Neural cell (in vitro differentiated cells): ENCODE measurements at regions not wholly inside any gene's neighbourhood (a gene's known extent, or its start where the extent isn't known, plus 50 kb on each side); places are given as distances from the start of the nearest gene placed in this dataset.

Source experiments
- H2AFZ ChIP-seq: fragments of 200-600, 300-800 bp; sonication (generic), shearing (Covaris generic); 2 replicates; pipeline ENCODE4 v1.6.0; 2014; ENCODE audit warnings: low read depth, mild to moderate bottlenecking, antibody characterized with exemption, low read length, moderate library complexity
- H3F3A ChIP-seq: fragments of 200-600 bp; shearing (Covaris generic); 2 replicates; pipeline ENCODE4 v1.6.1; 2016; ENCODE audit warnings: mild to moderate bottlenecking, moderate library complexity, mixed read lengths, antibody characterized with exemption, low read length; ENCODE audit not compliant: insufficient read depth, poor library complexity, severe bottlenecking
- H3K27ac ChIP-seq: fragments of 200-600, 300-800 bp; sonication (generic), shearing (Covaris generic); 2 replicates; pipeline ENCODE4 v1.5.1; 2014; ENCODE audit warnings: mild to moderate bottlenecking, low read length, moderate library complexity
- H3K27me3 ChIP-seq: fragments of 300-800, 200-600 bp; sonication (generic), shearing (Covaris generic); 2 replicates; pipeline ENCODE4 v1.6.0; 2014; ENCODE audit warnings: mild to moderate bottlenecking, low read depth, low read length, moderate library complexity; ENCODE audit not compliant: insufficient read depth
- H3K36me3 ChIP-seq: fragments of 300-800, 200-600 bp; sonication (generic), shearing (Covaris generic); 2 replicates; pipeline ENCODE4 v1.5.1; 2014; ENCODE audit warnings: mild to moderate bottlenecking, antibody characterized with exemption, low read length, moderate library complexity; ENCODE audit not compliant: insufficient read depth
- H3K4me2 ChIP-seq: fragments of 300-800, 200-600 bp; sonication (generic), shearing (Covaris generic); 2 replicates; pipeline ENCODE4 v1.6.0; 2014; ENCODE audit warnings: mild to moderate bottlenecking, low read length
- H3K4me3 ChIP-seq: fragments of 300-800, 200-600 bp; sonication (generic), shearing (Covaris generic); 2 replicates; pipeline ENCODE4 v1.5.1; 2014; ENCODE audit warnings: mild to moderate bottlenecking, low read length, moderate library complexity
- H3K79me2 ChIP-seq: fragments of 200-600 bp; shearing (Covaris generic); replicated peaks from 2 replicates; pipeline ENCODE4 v1.6.0; 2014; ENCODE audit warnings: mild to moderate bottlenecking, low read length, moderate library complexity; ENCODE audit not compliant: insufficient read depth
- H3K9ac ChIP-seq: fragments of 300-800, 200-600 bp; sonication (generic), shearing (Covaris generic); 2 replicates; pipeline ENCODE4 v1.6.1; 2016; ENCODE audit warnings: mild to moderate bottlenecking, low read length, mixed read lengths
- H3K9me2 ChIP-seq: fragments of 200-600 bp; shearing (Covaris generic); 2 replicates; pipeline ENCODE4 v1.6.1; 2016; ENCODE audit warnings: mild to moderate bottlenecking, low read length, mixed read lengths; ENCODE audit not compliant: insufficient read depth
- H3K9me3 ChIP-seq: fragments of 200-600, 300-800 bp; sonication (generic), shearing (Covaris generic); 2 replicates; pipeline ENCODE4 v1.6.1; 2016; ENCODE audit warnings: mild to moderate bottlenecking, mixed run types, low read length, moderate library complexity, mixed read lengths
- H4K20me1 ChIP-seq: fragments of 200-600 bp; shearing (Covaris generic); 2 replicates; pipeline ENCODE4 v1.6.1; 2016; ENCODE audit warnings: mild to moderate bottlenecking, mixed run types; ENCODE audit not compliant: insufficient read depth
- EP300 ChIP-seq: fragments of 450-650 bp; conservative IDR thresholded peaks from 2 replicates; pipeline ENCODE4 v1.6.1; 2014; ENCODE audit warnings: antibody characterized with exemption, mild to moderate bottlenecking, moderate library complexity; ENCODE audit not compliant: poor library complexity, severe bottlenecking
- EZH2 ChIP-seq: fragments of 200-600, 300-800 bp; shearing (Covaris generic), sonication (generic); IDR thresholded peaks from 2 replicates; pipeline ENCODE4 v1.6.1; 2014; ENCODE audit warnings: antibody characterized with exemption, low read length, borderline replicate concordance, mild to moderate bottlenecking; ENCODE audit not compliant: insufficient read depth, poor library complexity, severe bottlenecking
- MXI1 ChIP-seq: fragments of 450-650 bp; conservative IDR thresholded peaks from 2 replicates; pipeline ENCODE4 v1.6.1; 2014; ENCODE audit warnings: antibody characterized with exemption, mild to moderate bottlenecking; ENCODE audit not compliant: poor library complexity, severe bottlenecking
- POLR2AphosphoS5 ChIP-seq: IDR thresholded peaks from 2 replicates; pipeline ENCODE4 v1.6.1; 2012
- RAD21 ChIP-seq: fragments of 450-650 bp; conservative IDR thresholded peaks from 2 replicates; pipeline ENCODE4 v1.6.1; 2014; ENCODE audit warnings: antibody characterized with exemption, mild to moderate bottlenecking, moderate library complexity
- SMC3 ChIP-seq: fragments of 450-650 bp; conservative IDR thresholded peaks from 2 replicates; pipeline ENCODE4 v1.6.1; 2014; ENCODE audit warnings: antibody characterized with exemption, mild to moderate bottlenecking, moderate library complexity; ENCODE audit not compliant: poor library complexity
- TAF1 ChIP-seq: IDR thresholded peaks from 2 replicates; pipeline ENCODE4 v1.6.1; 2012; ENCODE audit warnings: low read depth
- TF ChIP-seq, protein P1 (sequence below): fragments of 450-650 bp; IDR thresholded peaks from 2 replicates; pipeline ENCODE4 v1.5.1; 2014; ENCODE audit warnings: antibody characterized with exemption, mild to moderate bottlenecking, moderate library complexity; ENCODE audit not compliant: poor library complexity, severe bottlenecking
- TF ChIP-seq, protein P2 (sequence below): IDR thresholded peaks from 2 replicates; pipeline ENCODE4 v1.6.1; 2012; ENCODE audit warnings: borderline replicate concordance

DNA sequence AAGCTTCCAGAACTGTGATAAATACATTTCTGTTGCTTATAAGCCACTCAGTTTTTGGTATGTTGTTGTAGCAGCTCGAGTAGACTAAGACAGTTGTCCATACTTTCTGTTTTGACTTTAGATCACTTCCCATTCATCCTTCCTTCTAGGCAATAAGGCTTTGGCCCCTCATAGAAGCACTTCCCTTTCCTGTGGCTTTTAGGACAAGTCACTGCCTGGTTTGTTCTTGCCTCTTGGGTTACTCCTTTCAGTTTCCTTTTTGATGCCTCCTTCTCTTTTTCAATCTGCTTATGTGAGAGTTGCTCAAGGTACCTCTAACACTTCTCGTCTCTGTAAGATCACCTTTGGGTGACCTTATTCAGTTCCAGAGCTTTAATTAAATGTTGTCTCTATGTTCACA is 72.4 kb upstream of the NTRK2 start:
- H3K27me3 ChIP-seq: no peaks in the 10 kb centered on the region
- H3K79me2 ChIP-seq: no peaks in the 10 kb centered on the region
- no peaks in the 10 kb centered on the region for H4K20me1 ChIP-seq
- no peak overlapping the region for H3K27ac ChIP-seq
- H3K9ac ChIP-seq: no peak overlapping the region
- no peaks in the 10 kb centered on the region for H3F3A ChIP-seq
- no peak overlapping the region for H3K4me3 ChIP-seq
- no peak overlapping the region for H2AFZ ChIP-seq
- no peaks in the 10 kb centered on the region for H3K36me3 ChIP-seq
- no peak overlapping the region for H3K4me2 ChIP-seq
- H3K9me3 ChIP-seq: no peaks in the 10 kb centered on the region
- TF ChIP-seq POLR2AphosphoS5 (no peak), SMC3 (no peak), MXI1 (no peak), EZH2 (no peak), TAF1 (no peak), EP300 (no peak), RAD21 (no peak)
- TF ChIP-seq, protein P1, sequence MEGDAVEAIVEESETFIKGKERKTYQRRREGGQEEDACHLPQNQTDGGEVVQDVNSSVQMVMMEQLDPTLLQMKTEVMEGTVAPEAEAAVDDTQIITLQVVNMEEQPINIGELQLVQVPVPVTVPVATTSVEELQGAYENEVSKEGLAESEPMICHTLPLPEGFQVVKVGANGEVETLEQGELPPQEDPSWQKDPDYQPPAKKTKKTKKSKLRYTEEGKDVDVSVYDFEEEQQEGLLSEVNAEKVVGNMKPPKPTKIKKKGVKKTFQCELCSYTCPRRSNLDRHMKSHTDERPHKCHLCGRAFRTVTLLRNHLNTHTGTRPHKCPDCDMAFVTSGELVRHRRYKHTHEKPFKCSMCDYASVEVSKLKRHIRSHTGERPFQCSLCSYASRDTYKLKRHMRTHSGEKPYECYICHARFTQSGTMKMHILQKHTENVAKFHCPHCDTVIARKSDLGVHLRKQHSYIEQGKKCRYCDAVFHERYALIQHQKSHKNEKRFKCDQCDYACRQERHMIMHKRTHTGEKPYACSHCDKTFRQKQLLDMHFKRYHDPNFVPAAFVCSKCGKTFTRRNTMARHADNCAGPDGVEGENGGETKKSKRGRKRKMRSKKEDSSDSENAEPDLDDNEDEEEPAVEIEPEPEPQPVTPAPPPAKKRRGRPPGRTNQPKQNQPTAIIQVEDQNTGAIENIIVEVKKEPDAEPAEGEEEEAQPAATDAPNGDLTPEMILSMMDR: no peak
- TF ChIP-seq, protein P2, sequence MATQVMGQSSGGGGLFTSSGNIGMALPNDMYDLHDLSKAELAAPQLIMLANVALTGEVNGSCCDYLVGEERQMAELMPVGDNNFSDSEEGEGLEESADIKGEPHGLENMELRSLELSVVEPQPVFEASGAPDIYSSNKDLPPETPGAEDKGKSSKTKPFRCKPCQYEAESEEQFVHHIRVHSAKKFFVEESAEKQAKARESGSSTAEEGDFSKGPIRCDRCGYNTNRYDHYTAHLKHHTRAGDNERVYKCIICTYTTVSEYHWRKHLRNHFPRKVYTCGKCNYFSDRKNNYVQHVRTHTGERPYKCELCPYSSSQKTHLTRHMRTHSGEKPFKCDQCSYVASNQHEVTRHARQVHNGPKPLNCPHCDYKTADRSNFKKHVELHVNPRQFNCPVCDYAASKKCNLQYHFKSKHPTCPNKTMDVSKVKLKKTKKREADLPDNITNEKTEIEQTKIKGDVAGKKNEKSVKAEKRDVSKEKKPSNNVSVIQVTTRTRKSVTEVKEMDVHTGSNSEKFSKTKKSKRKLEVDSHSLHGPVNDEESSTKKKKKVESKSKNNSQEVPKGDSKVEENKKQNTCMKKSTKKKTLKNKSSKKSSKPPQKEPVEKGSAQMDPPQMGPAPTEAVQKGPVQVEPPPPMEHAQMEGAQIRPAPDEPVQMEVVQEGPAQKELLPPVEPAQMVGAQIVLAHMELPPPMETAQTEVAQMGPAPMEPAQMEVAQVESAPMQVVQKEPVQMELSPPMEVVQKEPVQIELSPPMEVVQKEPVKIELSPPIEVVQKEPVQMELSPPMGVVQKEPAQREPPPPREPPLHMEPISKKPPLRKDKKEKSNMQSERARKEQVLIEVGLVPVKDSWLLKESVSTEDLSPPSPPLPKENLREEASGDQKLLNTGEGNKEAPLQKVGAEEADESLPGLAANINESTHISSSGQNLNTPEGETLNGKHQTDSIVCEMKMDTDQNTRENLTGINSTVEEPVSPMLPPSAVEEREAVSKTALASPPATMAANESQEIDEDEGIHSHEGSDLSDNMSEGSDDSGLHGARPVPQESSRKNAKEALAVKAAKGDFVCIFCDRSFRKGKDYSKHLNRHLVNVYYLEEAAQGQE: no peak
- no peaks in the 10 kb centered on the region for H3K9me2 ChIP-seq

DNA sequence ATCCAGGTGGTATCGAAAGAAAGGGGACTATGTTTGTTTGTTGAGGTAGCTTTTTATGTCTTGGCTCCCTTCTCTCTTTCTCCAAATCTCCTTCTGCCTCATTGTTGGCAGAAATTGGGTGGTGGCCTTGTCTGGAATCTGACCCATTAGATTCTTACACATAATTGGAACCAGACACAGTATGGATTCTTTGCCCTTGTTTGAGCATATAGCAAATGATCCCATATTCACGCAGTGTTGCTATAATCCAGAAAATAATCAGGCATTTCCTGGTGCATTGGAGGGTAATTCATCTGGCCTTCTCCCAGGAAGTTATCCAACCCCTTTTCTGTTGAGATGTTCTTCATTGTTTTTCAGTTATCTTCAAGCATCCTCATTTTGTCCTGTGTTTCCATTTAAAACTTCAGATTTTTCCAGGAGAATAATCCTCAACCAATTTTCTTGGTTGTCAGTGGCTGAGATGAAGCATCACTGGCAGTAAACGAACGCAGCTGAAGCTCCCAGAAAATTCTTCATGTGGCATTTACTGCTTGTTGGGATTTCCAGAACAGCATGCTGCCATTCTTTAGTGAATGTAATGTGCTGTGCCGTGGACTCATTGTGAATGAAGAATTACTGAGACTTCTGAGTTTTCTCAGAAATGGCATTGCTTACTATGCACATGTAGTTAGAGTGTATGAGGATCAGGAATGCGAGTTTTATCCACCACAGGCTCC is 70.5 kb upstream of the NTRK2 start:
- H3K27ac ChIP-seq: no peak overlapping the region
- H4K20me1 ChIP-seq: no peaks in the 10 kb centered on the region
- no peak overlapping the region for H3K9ac ChIP-seq
- no peak overlapping the region for H3K4me3 ChIP-seq
- no peak overlapping the region for H2AFZ ChIP-seq
- no peak overlapping the region for H3K4me2 ChIP-seq
- H3K9me3 ChIP-seq: no peaks in the 10 kb centered on the region
- H3K9me2 ChIP-seq: no peaks in the 10 kb centered on the region
- H3K27me3 ChIP-seq: no peaks in the 10 kb centered on the region
- H3K79me2 ChIP-seq: no peaks in the 10 kb centered on the region
- H3F3A ChIP-seq: no peaks in the 10 kb centered on the region
- H3K36me3 ChIP-seq: no peaks in the 10 kb centered on the region
- TF ChIP-seq, protein P1: no peak
- TF ChIP-seq, protein P2: peak; percentile 74
- no peak for TF ChIP-seq TAF1
